ENCODE measurements at regions not wholly inside any gene's neighbourhood (a gene's known extent, or its start where the extent isn't known, plus 50 kb on each side); places are given as distances from the start of the nearest gene placed in this dataset.

- TF ChIP-seq CEBPB (IDR thresholded peaks at IDR 0.05): no peak
- no peak for TF ChIP-seq EP300 (IDR thresholded peaks at IDR 0.05)
- no peak for TF ChIP-seq RFX5 (IDR thresholded peaks at IDR 0.05)
- TF ChIP-seq CTCF (IDR thresholded peaks at IDR 0.05): no peak
- no peak for TF ChIP-seq CHD2 (IDR thresholded peaks at IDR 0.05; ENCODE audit: low read length, partially characterized antibody)
- no peak for TF ChIP-seq SMC3 (IDR thresholded peaks at IDR 0.05)
- TF ChIP-seq EHMT2 (IDR thresholded peaks at IDR 0.05; ENCODE audit: low read depth): no peak
- no peak for TF ChIP-seq RAD21 (conservative IDR thresholded peaks at IDR 0.05 in 1 of 2, IDR thresholded peaks at IDR 0.05 in 1 of 2)
- TF ChIP-seq USF2 (IDR thresholded peaks at IDR 0.05): no peak
- TF ChIP-seq CBX2 (IDR thresholded peaks at IDR 0.05; ENCODE audit: borderline replicate concordance, low read depth): no peak
- no peak for TF ChIP-seq NR3C1 (IDR thresholded peaks at IDR 0.05)
Observed at GRCh38 chr6:33956206-33956605, 152.4 kb upstream of the MLN start.

Data from A549 (cell line).